ENCODE measurements at regions not wholly inside any gene's neighbourhood (a gene's known extent, or its start where the extent isn't known, plus 50 kb on each side); places are given as distances from the start of the nearest gene placed in this dataset.

DNA sequence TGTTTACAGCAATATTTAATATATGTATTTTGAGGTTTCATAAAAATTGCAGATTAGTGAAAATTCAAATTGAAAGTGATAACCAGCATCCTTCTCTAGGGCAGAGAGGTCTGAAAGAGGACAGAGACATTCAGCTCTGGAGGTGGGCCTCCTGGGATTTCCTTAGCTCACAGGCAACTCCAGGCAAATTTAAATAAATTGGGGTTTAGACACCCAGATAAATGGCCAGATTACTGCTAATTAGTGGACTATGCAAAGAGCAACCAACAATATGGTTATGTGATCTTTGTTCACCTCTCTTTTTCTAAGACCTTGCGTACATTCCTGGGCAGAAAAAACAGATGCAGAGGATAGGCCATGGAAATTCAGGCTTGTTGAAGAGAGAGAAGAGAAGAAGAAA is 1282.8 kb upstream of the ACVR2A start:
- H3K14ac ChIP-seq (ENCODE audit: insufficient read depth, low read length): no peak overlapping the region
- H3K18ac ChIP-seq (ENCODE audit: insufficient read length, low read depth, low read length): no peak overlapping the region
- Mint-ChIP-seq H3K4me1 (peaks cover 3 to 8% of the 10 kb centered on the region in 2 experiments; a peak in 2 of 4 replicates), H3K27ac (peak overlapping the region; percentile 0 to 19 (median 16); a peak in 3 of 7 replicates), H3K9me3 (peaks cover 5 to 7% of the 10 kb centered on the region in 2 experiments; a peak in 3 of 5 replicates), H3K36me3 (ENCODE audit: insufficient read depth in 1 of 3, low read depth in 3 of 3) (peaks cover 0 to 5% (median 4%) of the 10 kb centered on the region in 3 experiments; a peak in 4 of 7 replicates), H3K27me3 (ENCODE audit: low read depth) (no peaks in the 10 kb centered on the region), H3K4me3 (no peak overlapping the region)
- H3K79me2 ChIP-seq (ENCODE audit: insufficient read depth, low read length): no peaks in the 10 kb centered on the region
- DNase-seq: no peak
- H2AFZ ChIP-seq (ENCODE audit: low read length): peak overlapping the region; percentile 56
- no peaks in the 10 kb centered on the region for H3K4me1 ChIP-seq (ENCODE audit: insufficient read depth, low read length)
- no peak overlapping the region for H3K23ac ChIP-seq (ENCODE audit: insufficient read length, low read depth, low read length)
- no peak overlapping the region for H2AK5ac ChIP-seq (ENCODE audit: insufficient read length, low read length)
- no peak overlapping the region for H4K8ac ChIP-seq (replicated peaks; ENCODE audit: insufficient read length, low read depth, low read length)
- no peaks in the 10 kb centered on the region for H3K27me3 ChIP-seq (ENCODE audit: insufficient read depth, low read length)
- H3K4ac ChIP-seq (ENCODE audit: low read depth, low read length): no peak overlapping the region
- no peak overlapping the region for H4K91ac ChIP-seq (ENCODE audit: insufficient read length, low read depth, low read length)
- no CpG with 5 or more reads among the region's 1 CpG for WGBS (ENCODE audit: extremely low coverage, insufficient read length, low lambda C conversion rate)
- H2BK15ac ChIP-seq (ENCODE audit: low read depth, low read length): no peak overlapping the region
- H2BK12ac ChIP-seq (ENCODE audit: insufficient read length, low read depth, low read length): no peak overlapping the region
- H3T11ph ChIP-seq (ENCODE audit: low read length): no peak overlapping the region
- H3K56ac ChIP-seq (ENCODE audit: insufficient read length, low read depth, low read length): no peak overlapping the region
- no peak overlapping the region for H2BK5ac ChIP-seq (ENCODE audit: insufficient read length, low read length)
- no peak overlapping the region for H3K4me2 ChIP-seq (ENCODE audit: insufficient read depth, insufficient read length, low read length)
- TF ChIP-seq, protein P1, sequence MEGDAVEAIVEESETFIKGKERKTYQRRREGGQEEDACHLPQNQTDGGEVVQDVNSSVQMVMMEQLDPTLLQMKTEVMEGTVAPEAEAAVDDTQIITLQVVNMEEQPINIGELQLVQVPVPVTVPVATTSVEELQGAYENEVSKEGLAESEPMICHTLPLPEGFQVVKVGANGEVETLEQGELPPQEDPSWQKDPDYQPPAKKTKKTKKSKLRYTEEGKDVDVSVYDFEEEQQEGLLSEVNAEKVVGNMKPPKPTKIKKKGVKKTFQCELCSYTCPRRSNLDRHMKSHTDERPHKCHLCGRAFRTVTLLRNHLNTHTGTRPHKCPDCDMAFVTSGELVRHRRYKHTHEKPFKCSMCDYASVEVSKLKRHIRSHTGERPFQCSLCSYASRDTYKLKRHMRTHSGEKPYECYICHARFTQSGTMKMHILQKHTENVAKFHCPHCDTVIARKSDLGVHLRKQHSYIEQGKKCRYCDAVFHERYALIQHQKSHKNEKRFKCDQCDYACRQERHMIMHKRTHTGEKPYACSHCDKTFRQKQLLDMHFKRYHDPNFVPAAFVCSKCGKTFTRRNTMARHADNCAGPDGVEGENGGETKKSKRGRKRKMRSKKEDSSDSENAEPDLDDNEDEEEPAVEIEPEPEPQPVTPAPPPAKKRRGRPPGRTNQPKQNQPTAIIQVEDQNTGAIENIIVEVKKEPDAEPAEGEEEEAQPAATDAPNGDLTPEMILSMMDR (conservative IDR thresholded peaks at IDR 0.05): no peak
- no peak overlapping the region for H4K5ac ChIP-seq (ENCODE audit: insufficient read length, low read depth, low read length)
- H3K27ac ChIP-seq (ENCODE audit: insufficient read length, low read depth, low read length): no peak overlapping the region
- no peaks in the 10 kb centered on the region for H4K20me1 ChIP-seq (ENCODE audit: control insufficient read depth, insufficient read depth, insufficient read length)
- H3K23me2 ChIP-seq (ENCODE audit: insufficient read length, low read depth, low read length, poor library complexity, severe bottlenecking): no peaks in the 10 kb centered on the region
- H3K79me1 ChIP-seq (ENCODE audit: insufficient read depth, low read depth, low read length, poor library complexity, severe bottlenecking): no peaks in the 10 kb centered on the region
- H3K9me3 ChIP-seq (ENCODE audit: control insufficient read depth, low read depth, low read length): no peaks in the 10 kb centered on the region
- no peak overlapping the region for H2BK20ac ChIP-seq (ENCODE audit: low read depth, low read length, poor library complexity, severe bottlenecking)
- no peak overlapping the region for H2BK120ac ChIP-seq (ENCODE audit: low read depth, low read length, poor library complexity, severe bottlenecking)
- no peak overlapping the region for H3K9ac ChIP-seq (ENCODE audit: extremely low read depth, insufficient read length, low read length)
